ENCODE measurements at regions not wholly inside any gene's neighbourhood (a gene's known extent, or its start where the extent isn't known, plus 50 kb on each side); places are given as distances from the start of the nearest gene placed in this dataset.

DNA sequence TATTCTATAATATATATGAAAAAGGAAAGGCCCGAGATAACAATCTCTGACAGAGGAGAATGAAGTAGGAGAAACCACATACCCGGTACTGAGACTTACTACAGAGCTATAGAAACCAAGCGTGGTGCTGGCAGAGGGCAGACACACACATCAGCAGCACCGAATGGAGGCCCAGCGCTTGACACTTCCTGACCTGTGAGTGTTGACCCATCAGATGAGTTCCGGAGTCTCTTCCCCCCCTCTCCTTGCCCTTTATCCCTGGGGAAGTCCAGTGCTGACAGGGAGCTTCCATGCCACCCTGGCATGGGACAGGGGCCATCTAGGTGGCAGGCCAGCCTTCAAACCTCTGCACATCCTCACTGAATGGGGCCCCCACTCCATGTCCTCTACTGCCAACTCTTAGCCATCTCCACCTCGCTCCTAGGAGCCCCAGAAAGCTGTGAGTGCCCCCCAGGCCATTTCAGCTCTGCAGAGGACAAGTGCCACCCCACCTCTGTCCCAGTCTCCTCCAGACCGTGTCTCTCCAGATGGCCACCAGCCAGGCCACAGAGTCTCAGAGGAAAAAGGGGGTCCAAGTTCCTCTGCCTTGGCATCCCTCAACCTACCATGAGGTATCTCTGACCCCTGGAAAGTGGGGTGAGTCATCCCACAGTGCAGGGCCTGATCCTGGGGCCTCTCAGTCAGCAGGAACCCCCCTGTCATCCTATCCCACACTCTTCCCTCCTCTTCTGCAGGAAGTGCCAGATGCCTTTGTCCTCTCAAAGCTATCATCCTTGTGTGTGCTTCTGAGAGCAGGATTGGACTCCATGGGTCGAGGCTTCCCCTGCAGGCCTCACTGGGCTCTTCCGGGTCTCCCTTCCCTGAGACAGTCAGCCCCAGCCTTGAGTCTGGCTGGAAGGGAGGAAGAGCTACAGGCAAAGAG is 116.5 kb upstream of the ALDH1A3 start:
- Histone ChIP-seq H3K4me1 (ENCODE audit: control insufficient read depth, insufficient read depth, low read length) (no peaks in the 10 kb centered on the region), H3K9ac (ENCODE audit: low read length in 2 of 2) (no peak overlapping the region), H3K27ac (ENCODE audit: low read length) (no peak overlapping the region), H3K9me3 (ENCODE audit: control insufficient read depth in 2 of 2, low read length in 2 of 2) (no peaks in the 10 kb centered on the region), H3K4me3 (ENCODE audit: low read length in 2 of 2) (no peak overlapping the region), H3K36me3 (ENCODE audit: control insufficient read depth in 2 of 2, insufficient read depth in 2 of 2, low read length in 2 of 2) (no peaks in the 10 kb centered on the region), H3K27me3 (ENCODE audit: control insufficient read depth in 1 of 2, insufficient read depth in 2 of 2, low read length in 2 of 2) (peaks cover 0 to under 1% of the 10 kb centered on the region in 2 donors)

DNA sequence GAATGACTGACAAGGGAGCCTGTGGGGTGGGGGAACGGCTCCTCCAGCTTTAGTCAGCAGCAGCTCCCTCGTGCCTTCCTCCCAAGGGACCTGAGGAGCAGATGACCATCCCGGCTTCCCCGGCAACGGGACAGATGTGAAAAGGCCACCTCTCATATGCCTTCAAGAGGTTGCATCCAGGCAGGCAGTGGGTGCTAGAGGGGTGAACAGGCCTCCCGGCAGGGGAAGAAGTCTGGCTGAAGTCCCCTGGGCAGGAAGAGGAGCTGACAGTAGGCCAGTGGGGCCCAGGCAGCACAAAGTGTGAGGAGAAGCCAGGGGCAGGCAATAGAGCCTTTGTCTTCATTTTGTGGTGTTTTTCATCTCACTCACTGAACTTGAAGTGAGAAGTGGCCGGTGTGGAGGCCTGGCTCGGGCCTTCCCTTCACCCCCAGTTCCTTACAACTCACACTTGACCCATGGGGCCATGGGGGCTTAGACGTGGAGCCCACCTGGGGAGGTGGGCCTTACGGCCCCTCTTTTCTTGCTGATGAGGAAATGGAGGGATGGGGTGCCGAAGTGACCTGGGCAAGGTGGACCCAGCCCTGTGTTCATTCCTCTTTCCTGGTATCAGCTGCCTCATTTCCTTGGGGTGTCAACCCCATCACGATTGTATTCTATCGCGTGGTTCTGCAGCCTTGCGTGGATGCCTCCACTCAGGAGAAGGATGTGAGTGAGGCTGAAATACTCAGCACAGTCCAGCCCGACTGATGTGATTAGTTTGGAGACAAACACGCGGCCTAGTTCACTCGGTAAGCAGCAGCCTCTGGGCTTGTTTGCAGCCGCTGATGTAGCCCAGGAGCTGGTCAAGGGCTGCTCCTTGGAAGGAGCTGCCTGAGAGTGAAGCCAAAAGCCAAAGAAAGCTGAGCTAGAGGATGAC is 115.5 kb upstream of the ALDH1A3 start:
- Histone ChIP-seq H3K36me3 (ENCODE audit: control insufficient read depth in 2 of 2, insufficient read depth in 2 of 2, low read length in 2 of 2) (no peaks in the 10 kb centered on the region), H3K4me1 (ENCODE audit: control insufficient read depth, insufficient read depth, low read length) (no peaks in the 10 kb centered on the region), H3K9ac (ENCODE audit: low read length in 2 of 2) (no peak overlapping the region), H3K27ac (ENCODE audit: low read length) (no peak overlapping the region), H3K27me3 (ENCODE audit: control insufficient read depth in 1 of 2, insufficient read depth in 2 of 2, low read length in 2 of 2) (peaks cover 0 to 4% of the 10 kb centered on the region in 2 donors), H3K9me3 (ENCODE audit: control insufficient read depth in 2 of 2, low read length in 2 of 2) (no peaks in the 10 kb centered on the region), H3K4me3 (ENCODE audit: low read length in 2 of 2) (no peak overlapping the region)

DNA sequence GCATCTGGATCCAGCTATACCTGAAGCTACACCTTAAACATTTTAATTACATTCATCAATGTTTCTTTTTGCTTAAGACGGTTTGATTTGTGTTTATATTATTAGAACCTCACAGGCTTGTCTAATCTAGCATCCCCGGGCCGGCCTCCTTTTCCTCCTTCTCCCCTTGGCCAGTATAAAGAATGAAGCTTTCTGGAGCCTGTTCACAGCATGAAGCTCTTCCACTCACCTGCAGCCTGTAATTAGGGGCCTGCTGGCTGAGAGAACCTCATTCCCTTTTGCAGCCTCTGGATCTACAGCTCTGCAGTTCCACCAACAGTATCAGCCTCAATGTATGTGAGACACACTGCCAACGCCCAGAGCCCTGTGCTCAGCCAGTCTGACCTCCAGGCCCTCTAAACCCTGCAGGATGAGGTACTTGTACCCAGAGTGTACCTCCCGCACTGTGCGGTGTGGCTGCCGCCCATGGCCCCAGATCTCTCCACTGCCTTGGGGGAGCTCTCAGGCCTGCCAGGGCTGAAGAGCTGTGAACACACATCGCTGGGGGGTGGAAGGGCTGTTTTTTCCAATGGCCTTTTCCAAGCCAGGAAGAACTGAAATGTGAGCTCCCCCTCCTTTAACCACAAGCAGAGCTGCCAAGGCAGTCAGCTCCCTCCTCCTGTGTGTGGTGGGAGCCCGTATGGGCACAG is 114.7 kb upstream of the ALDH1A3 start:
- Histone ChIP-seq H3K4me1 (ENCODE audit: control insufficient read depth, insufficient read depth, low read length) (no peaks in the 10 kb centered on the region), H3K9me3 (ENCODE audit: control insufficient read depth in 2 of 2, low read length in 2 of 2) (no peaks in the 10 kb centered on the region), H3K27me3 (ENCODE audit: control insufficient read depth in 1 of 2, insufficient read depth in 2 of 2, low read length in 2 of 2) (peaks cover 0 to 4% of the 10 kb centered on the region in 2 donors), H3K9ac (ENCODE audit: low read length in 2 of 2) (no peak overlapping the region), H3K4me3 (ENCODE audit: low read length in 2 of 2) (no peak overlapping the region), H3K36me3 (ENCODE audit: control insufficient read depth in 2 of 2, insufficient read depth in 2 of 2, low read length in 2 of 2) (no peaks in the 10 kb centered on the region), H3K27ac (ENCODE audit: low read length) (no peak overlapping the region)

DNA sequence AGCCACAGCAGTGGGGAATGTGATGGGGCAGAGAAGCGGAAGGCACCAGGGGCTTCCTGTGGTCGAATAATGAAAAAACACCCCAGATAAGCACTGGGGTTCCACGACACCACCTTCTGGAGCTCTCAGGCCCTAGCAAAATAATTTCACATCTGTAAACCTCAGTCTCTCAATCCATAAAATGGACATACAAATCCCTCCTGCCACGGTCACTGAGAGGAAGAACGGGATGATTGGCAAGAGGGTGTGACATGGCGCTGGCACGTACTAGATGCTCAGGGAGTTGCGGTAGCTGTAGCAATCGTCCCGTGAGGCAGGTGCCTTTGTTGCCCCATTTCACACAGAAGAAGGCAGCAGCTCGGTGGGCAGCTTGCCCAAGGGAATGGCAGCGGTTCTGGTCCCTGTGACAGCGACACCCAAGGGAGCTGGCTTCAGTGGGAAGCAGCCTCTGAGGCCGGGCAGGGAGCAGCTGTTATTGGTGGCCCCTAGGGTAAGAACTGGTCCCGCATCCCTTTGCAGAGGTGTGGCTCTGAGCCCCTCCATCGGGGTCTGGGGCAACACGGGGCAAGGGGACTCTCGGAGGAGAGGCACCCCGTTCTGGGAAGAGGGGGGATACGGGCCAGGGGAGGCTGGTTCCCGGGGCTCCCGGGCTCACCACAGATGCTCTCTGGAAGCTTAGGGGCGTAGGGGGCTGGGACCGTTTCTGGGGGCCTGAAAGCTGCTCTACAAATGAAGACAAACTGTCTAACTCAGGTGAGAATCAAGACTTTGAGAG is 114.0 kb upstream of the ALDH1A3 start:
- Histone ChIP-seq H3K27me3 (ENCODE audit: control insufficient read depth in 1 of 2, insufficient read depth in 2 of 2, low read length in 2 of 2) (peaks cover 0 to 4% of the 10 kb centered on the region in 2 donors), H3K9me3 (ENCODE audit: control insufficient read depth in 2 of 2, low read length in 2 of 2) (no peaks in the 10 kb centered on the region), H3K27ac (ENCODE audit: low read length) (no peak overlapping the region), H3K4me1 (ENCODE audit: control insufficient read depth, insufficient read depth, low read length) (no peaks in the 10 kb centered on the region), H3K9ac (ENCODE audit: low read length in 2 of 2) (no peak overlapping the region), H3K36me3 (ENCODE audit: control insufficient read depth in 2 of 2, insufficient read depth in 2 of 2, low read length in 2 of 2) (no peaks in the 10 kb centered on the region), H3K4me3 (ENCODE audit: low read length in 2 of 2) (no peak overlapping the region)

DNA sequence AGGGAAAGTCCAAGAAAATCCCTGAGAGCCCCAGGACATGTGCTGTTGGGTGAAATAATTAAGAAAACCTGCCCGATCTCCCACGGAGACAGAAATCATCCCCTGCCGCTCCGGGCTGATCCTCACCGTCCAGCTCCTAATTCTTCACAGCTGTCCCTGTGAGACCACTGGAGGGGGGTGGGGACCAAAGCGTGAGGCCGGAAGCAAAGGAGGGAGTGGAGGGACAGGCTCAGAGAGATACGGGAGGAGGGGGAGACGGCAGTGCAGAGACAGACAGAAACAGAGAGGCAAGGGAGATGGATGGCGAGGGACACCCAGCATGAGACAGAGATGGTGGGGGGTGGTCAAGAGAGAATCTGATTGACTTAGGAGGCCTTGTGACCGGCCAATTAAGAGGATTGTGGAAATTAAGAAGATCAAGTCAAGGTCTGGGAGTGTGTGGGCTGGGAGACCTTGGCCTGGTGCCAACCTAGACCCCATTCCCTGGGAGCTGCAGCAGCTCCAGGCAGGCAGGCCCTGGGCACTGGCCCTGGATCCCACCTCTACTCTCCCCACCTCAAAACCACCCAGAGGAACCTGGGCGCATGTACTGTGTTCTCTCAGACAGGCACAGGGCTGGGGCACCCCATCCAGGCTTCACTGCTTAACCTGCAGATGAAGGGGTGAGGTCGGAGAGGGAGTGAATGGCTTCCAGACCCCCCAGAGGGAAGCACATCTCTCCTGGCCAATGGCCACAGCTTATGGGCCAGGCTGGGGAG is 113.2 kb upstream of the ALDH1A3 start:
- Histone ChIP-seq H3K27ac (ENCODE audit: low read length) (no peak overlapping the region), H3K9me3 (ENCODE audit: control insufficient read depth in 2 of 2, low read length in 2 of 2) (no peaks in the 10 kb centered on the region), H3K4me1 (ENCODE audit: control insufficient read depth, insufficient read depth, low read length) (no peaks in the 10 kb centered on the region), H3K4me3 (ENCODE audit: low read length in 2 of 2) (no peak overlapping the region), H3K36me3 (ENCODE audit: control insufficient read depth in 2 of 2, insufficient read depth in 2 of 2, low read length in 2 of 2) (no peaks in the 10 kb centered on the region), H3K9ac (ENCODE audit: low read length in 2 of 2) (no peak overlapping the region), H3K27me3 (ENCODE audit: control insufficient read depth in 1 of 2, insufficient read depth in 2 of 2, low read length in 2 of 2) (peaks cover 0 to 4% of the 10 kb centered on the region in 2 donors)

DNA sequence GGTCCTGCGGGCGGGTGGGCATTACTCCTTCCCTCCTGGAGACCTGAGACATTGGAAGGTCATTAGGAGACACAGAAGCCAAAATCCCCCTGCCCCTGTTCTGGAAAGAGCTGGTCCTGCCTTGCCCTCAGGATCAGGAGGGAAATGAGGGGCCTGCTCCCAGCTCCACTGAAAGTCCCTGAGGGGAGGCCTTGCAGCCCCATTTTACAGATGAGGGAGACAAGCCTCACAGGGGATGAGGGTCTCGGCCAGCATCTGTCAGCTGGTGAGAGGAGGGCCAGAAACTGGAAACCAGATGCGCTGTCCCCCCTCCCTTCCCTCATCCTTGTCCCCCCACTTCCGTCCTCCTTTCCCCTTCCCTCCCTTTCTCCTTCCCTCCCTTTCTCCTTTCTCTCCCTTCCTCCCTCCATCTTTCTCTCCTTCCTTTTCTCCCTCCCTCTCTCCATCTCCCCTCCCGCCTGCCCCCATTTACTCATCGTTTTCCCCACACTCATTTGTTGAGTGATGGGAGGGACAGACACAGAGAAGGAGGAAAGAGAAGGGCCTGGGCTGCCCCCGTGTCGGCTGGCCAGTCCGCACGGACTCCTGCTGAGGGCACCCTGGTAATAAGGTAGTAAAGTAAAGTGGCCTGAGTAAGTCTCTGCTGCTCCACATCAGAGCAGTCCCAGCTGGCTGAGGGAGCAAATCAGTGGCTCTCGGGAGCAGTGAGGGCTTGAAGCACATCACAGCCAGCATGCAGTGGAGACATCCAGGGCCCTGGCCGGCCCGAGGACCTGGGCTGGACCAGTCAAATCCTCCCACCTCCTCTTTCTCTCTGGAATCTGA is 112.4 kb upstream of the ALDH1A3 start:
- H3K27ac ChIP-seq (ENCODE audit: low read length) = no peak overlapping the region
- no peak overlapping the region for H3K9ac ChIP-seq (ENCODE audit: low read length in 2 of 2)
- no peak overlapping the region for H3K4me3 ChIP-seq (ENCODE audit: low read length in 2 of 2)
- H3K4me1 ChIP-seq (ENCODE audit: control insufficient read depth, insufficient read depth, low read length) = no peaks in the 10 kb centered on the region
- no peaks in the 10 kb centered on the region for H3K36me3 ChIP-seq (ENCODE audit: control insufficient read depth in 2 of 2, insufficient read depth in 2 of 2, low read length in 2 of 2)
- peaks cover 0 to 4% of the 10 kb centered on the region in 2 donors for H3K27me3 ChIP-seq (ENCODE audit: control insufficient read depth in 1 of 2, insufficient read depth in 2 of 2, low read length in 2 of 2)
- H3K9me3 ChIP-seq (ENCODE audit: control insufficient read depth in 2 of 2, low read length in 2 of 2) = no peaks in the 10 kb centered on the region

DNA sequence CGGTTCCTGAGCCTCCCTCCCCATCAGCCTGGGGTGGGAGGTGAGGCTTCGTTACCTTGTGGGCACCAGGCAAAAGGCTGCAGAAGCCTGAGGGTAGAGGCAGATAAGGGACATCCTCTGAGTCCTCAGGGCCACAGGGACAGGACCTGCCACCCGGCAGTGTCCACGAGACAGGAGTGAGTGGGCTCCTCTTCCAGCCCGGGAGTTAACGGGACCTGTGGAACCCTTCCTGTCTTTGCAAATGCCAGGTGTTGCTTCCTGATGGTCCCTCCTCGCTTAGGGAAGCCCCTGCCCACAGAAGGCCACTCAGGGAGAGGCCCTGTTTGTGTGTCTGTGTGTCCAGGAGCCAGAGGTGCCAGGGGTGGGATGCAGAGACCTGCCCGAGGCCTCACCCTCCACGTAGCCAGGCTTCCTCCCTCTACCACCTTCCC is 111.1 kb upstream of the ALDH1A3 start:
- Histone ChIP-seq H3K27ac (ENCODE audit: low read length) (no peak overlapping the region), H3K4me1 (ENCODE audit: control insufficient read depth, insufficient read depth, low read length) (no peaks in the 10 kb centered on the region), H3K4me3 (ENCODE audit: low read length in 2 of 2) (no peak overlapping the region), H3K9ac (ENCODE audit: low read length in 2 of 2) (no peak overlapping the region), H3K36me3 (ENCODE audit: control insufficient read depth in 2 of 2, insufficient read depth in 2 of 2, low read length in 2 of 2) (no peaks in the 10 kb centered on the region), H3K27me3 (ENCODE audit: control insufficient read depth in 1 of 2, insufficient read depth in 2 of 2, low read length in 2 of 2) (peaks cover 0 to 4% of the 10 kb centered on the region in 2 donors), H3K9me3 (ENCODE audit: control insufficient read depth in 2 of 2, low read length in 2 of 2) (no peaks in the 10 kb centered on the region)

DNA sequence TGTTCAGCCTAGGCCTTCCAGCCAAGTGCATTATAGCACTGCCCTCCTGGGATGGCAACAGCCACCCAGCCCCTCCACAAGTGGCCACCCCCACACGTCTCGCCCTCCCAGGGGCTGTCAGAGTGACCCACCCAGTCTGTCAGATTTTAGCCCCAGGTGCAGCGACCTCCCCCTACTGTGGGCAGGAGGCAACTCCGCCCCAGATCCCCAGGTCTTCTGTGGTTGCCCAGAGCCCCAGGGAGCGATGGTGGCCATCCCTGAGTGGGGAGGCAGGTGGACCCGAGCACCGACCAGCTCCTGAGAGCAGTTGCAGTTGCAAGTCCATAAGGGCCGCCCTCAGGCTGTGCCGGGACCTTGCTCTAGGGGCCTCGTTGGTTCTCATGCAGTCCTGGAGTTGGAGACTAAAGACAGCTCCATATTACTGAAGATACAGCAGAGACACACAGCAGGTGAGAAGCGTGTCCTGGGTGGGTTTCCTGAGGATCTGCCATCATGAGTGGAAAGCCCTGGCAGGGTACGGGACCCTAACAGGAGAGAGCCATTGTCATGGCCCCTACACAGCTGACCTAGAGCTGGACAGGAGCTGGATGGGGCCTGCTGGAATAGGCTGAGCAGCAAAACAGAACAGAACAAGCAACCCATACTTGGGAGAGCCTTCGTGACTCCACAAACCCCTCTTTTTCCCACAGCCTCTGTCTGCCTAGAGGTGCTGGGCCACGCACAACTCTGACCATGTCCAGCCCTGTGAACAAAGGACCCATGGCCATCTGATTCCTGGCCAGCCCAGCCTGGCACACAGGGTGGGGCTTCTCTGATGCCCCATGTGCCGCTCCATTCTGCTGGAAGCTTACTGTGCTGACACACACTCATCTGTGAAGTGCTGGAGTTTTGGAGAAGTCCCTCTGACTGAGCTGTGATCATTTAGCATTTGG is 110.3 kb upstream of the ALDH1A3 start:
- no peaks in the 10 kb centered on the region for H3K4me1 ChIP-seq (ENCODE audit: control insufficient read depth, insufficient read depth, low read length)
- no peaks in the 10 kb centered on the region for H3K36me3 ChIP-seq (ENCODE audit: control insufficient read depth in 2 of 2, insufficient read depth in 2 of 2, low read length in 2 of 2)
- no peak overlapping the region for H3K4me3 ChIP-seq (ENCODE audit: low read length in 2 of 2)
- H3K9ac ChIP-seq (ENCODE audit: low read length in 2 of 2) = no peak overlapping the region
- H3K27ac ChIP-seq (ENCODE audit: low read length) = no peak overlapping the region
- peaks cover 0 to 4% of the 10 kb centered on the region in 2 donors for H3K27me3 ChIP-seq (ENCODE audit: control insufficient read depth in 1 of 2, insufficient read depth in 2 of 2, low read length in 2 of 2)
- H3K9me3 ChIP-seq (ENCODE audit: control insufficient read depth in 2 of 2, low read length in 2 of 2) = no peaks in the 10 kb centered on the region
